ENCODE measurements at regions not wholly inside any gene's neighbourhood (a gene's known extent, or its start where the extent isn't known, plus 50 kb on each side); places are given as distances from the start of the nearest gene placed in this dataset.

DNA sequence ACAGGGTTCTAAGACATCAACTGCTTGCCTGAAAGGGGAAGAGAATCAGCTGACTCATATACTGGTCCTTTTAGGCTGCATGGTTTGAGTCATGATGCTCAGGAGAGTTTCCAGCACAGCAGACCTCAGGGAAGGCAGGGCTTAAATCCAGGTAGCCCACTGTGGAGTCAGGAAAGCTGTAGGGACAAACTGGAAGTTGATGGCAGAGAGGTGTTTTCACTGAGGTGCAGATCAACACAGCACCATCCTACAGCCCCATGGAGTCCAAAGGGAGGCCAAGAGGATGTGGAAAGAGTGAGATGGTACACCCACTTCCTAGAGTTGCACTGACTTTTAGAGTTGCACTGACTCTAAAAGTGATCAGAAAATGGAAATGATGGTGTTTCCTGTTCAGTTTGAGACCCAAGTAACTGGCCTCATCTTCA, 252.4 kb upstream of the DUSP10 start:
- no peak for TF ChIP-seq POLR2A (IDR thresholded peaks at IDR 0.05)
- TF ChIP-seq, protein P1, sequence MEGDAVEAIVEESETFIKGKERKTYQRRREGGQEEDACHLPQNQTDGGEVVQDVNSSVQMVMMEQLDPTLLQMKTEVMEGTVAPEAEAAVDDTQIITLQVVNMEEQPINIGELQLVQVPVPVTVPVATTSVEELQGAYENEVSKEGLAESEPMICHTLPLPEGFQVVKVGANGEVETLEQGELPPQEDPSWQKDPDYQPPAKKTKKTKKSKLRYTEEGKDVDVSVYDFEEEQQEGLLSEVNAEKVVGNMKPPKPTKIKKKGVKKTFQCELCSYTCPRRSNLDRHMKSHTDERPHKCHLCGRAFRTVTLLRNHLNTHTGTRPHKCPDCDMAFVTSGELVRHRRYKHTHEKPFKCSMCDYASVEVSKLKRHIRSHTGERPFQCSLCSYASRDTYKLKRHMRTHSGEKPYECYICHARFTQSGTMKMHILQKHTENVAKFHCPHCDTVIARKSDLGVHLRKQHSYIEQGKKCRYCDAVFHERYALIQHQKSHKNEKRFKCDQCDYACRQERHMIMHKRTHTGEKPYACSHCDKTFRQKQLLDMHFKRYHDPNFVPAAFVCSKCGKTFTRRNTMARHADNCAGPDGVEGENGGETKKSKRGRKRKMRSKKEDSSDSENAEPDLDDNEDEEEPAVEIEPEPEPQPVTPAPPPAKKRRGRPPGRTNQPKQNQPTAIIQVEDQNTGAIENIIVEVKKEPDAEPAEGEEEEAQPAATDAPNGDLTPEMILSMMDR (IDR thresholded peaks at IDR 0.05): no peak
